ENCODE measurements at regions not wholly inside any gene's neighbourhood (a gene's known extent, or its start where the extent isn't known, plus 50 kb on each side); places are given as distances from the start of the nearest gene placed in this dataset.

- H3K27ac Mint-ChIP-seq, result no peak overlapping the region
- peaks cover 3% of the 10 kb centered on the region for H3K27me3 Mint-ChIP-seq
- POLR2A ChIA-PET, result no interaction called here
- CTCF ChIA-PET, result no interaction called here
- no peaks in the 10 kb centered on the region for H3K9me3 Mint-ChIP-seq
- no peak overlapping the region for H3K4me3 Mint-ChIP-seq
- H3K36me3 Mint-ChIP-seq (ENCODE audit: low read depth), result no peaks in the 10 kb centered on the region
- DNase-seq, result no peak
- no peaks in the 10 kb centered on the region for H3K4me1 Mint-ChIP-seq
Observed at GRCh38 chr12:5345534-5345933, 86.4 kb upstream of the NTF3 start.

- Mint-ChIP-seq H3K9me3 (peaks cover 2% of the 10 kb centered on the region), H3K4me1 (no peaks in the 10 kb centered on the region), H3K27ac (no peak overlapping the region), H3K36me3 (ENCODE audit: low read depth) (no peaks in the 10 kb centered on the region), H3K27me3 (peaks cover 8% of the 10 kb centered on the region), H3K4me3 (no peak overlapping the region)
- CTCF ChIA-PET, result no interaction called here
- POLR2A ChIA-PET, result no interaction called here
- DNase-seq, result no peak
Observed at GRCh38 chr12:5348057-5348456, 83.9 kb upstream of the NTF3 start.

GRCh38 chr12:5348491-5348890 is 83.4 kb upstream of the NTF3 start:
- Mint-ChIP-seq H3K4me1 (no peaks in the 10 kb centered on the region), H3K4me3 (no peak overlapping the region), H3K9me3 (peaks cover 2% of the 10 kb centered on the region), H3K36me3 (ENCODE audit: low read depth) (no peaks in the 10 kb centered on the region), H3K27me3 (peaks cover 8% of the 10 kb centered on the region), H3K27ac (no peak overlapping the region)
- no peak for DNase-seq
- CTCF ChIA-PET, result no interaction called here
- POLR2A ChIA-PET, result no interaction called here

GRCh38 chr12:5364036-5364770 is 67.7 kb upstream of the NTF3 start:
- Mint-ChIP-seq H3K4me1 (no peaks in the 10 kb centered on the region), H3K27me3 (no peaks in the 10 kb centered on the region), H3K27ac (no peak overlapping the region), H3K4me3 (no peak overlapping the region), H3K9me3 (no peaks in the 10 kb centered on the region), H3K36me3 (ENCODE audit: low read depth) (no peaks in the 10 kb centered on the region)
- CTCF ChIA-PET, result no interaction called here
- POLR2A ChIA-PET, result no interaction called here
- no peak for DNase-seq

- no peak overlapping the region for H3K4me3 Mint-ChIP-seq
- no peaks in the 10 kb centered on the region for H3K9me3 Mint-ChIP-seq
- CTCF ChIA-PET, result no interaction called here
- H3K36me3 Mint-ChIP-seq (ENCODE audit: low read depth), result no peaks in the 10 kb centered on the region
- H3K4me1 Mint-ChIP-seq, result no peaks in the 10 kb centered on the region
- POLR2A ChIA-PET, result no interaction called here
- DNase-seq, result no peak
- no peak overlapping the region for H3K27ac Mint-ChIP-seq
- H3K27me3 Mint-ChIP-seq, result no peaks in the 10 kb centered on the region
Observed at GRCh38 chr12:5369298-5369697, 62.6 kb upstream of the NTF3 start.

- Mint-ChIP-seq H3K9me3 (no peaks in the 10 kb centered on the region), H3K4me1 (no peaks in the 10 kb centered on the region), H3K4me3 (no peak overlapping the region), H3K36me3 (ENCODE audit: low read depth) (no peaks in the 10 kb centered on the region), H3K27ac (no peak overlapping the region), H3K27me3 (no peaks in the 10 kb centered on the region)
- ChIA-PET POLR2A (no interaction called here), CTCF (no interaction called here)
- no peak for DNase-seq
Observed at GRCh38 chr12:5371631-5372030, 60.3 kb upstream of the NTF3 start.

GRCh38 chr12:5374713-5375112 is 57.2 kb upstream of the NTF3 start:
- H3K4me3 Mint-ChIP-seq, result no peak overlapping the region
- POLR2A ChIA-PET, result no interaction called here
- CTCF ChIA-PET, result no interaction called here
- H3K9me3 Mint-ChIP-seq, result no peaks in the 10 kb centered on the region
- no peaks in the 10 kb centered on the region for H3K4me1 Mint-ChIP-seq
- H3K36me3 Mint-ChIP-seq (ENCODE audit: low read depth), result no peaks in the 10 kb centered on the region
- no peak overlapping the region for H3K27ac Mint-ChIP-seq
- no peaks in the 10 kb centered on the region for H3K27me3 Mint-ChIP-seq
- no peak for DNase-seq

GRCh38 chr12:5375547-5376295 is 56.2 kb upstream of the NTF3 start:
- no peak overlapping the region for H3K27ac Mint-ChIP-seq
- CTCF ChIA-PET, result no interaction called here
- H3K27me3 Mint-ChIP-seq, result no peaks in the 10 kb centered on the region
- no peaks in the 10 kb centered on the region for H3K36me3 Mint-ChIP-seq (ENCODE audit: low read depth)
- no peaks in the 10 kb centered on the region for H3K9me3 Mint-ChIP-seq
- no peak overlapping the region for H3K4me3 Mint-ChIP-seq
- POLR2A ChIA-PET, result no interaction called here
- no peak for DNase-seq
- no peaks in the 10 kb centered on the region for H3K4me1 Mint-ChIP-seq

- Mint-ChIP-seq H3K9me3 (no peaks in the 10 kb centered on the region), H3K27ac (no peak overlapping the region), H3K27me3 (no peaks in the 10 kb centered on the region), H3K4me3 (no peak overlapping the region), H3K36me3 (ENCODE audit: low read depth) (no peaks in the 10 kb centered on the region), H3K4me1 (no peaks in the 10 kb centered on the region)
- DNase-seq, result no peak
- POLR2A ChIA-PET, result no interaction called here
- CTCF ChIA-PET, result no interaction called here
Observed at GRCh38 chr12:5376591-5377207, 55.2 kb upstream of the NTF3 start.

- no peak for DNase-seq
- no peak overlapping the region for H3K27ac Mint-ChIP-seq
- no peaks in the 10 kb centered on the region for H3K4me1 Mint-ChIP-seq
- no peaks in the 10 kb centered on the region for H3K9me3 Mint-ChIP-seq
- CTCF ChIA-PET, result no interaction called here
- no peak overlapping the region for H3K4me3 Mint-ChIP-seq
- POLR2A ChIA-PET, result no interaction called here
- no peaks in the 10 kb centered on the region for H3K27me3 Mint-ChIP-seq
- no peaks in the 10 kb centered on the region for H3K36me3 Mint-ChIP-seq (ENCODE audit: low read depth)
Observed at GRCh38 chr12:5377997-5378592, 53.8 kb upstream of the NTF3 start.

GRCh38 chr12:5379749-5380496 is 52.0 kb upstream of the NTF3 start:
- Mint-ChIP-seq H3K36me3 (ENCODE audit: low read depth) (no peaks in the 10 kb centered on the region), H3K27me3 (no peaks in the 10 kb centered on the region), H3K9me3 (no peaks in the 10 kb centered on the region), H3K4me1 (no peaks in the 10 kb centered on the region), H3K4me3 (no peak overlapping the region), H3K27ac (no peak overlapping the region)
- CTCF ChIA-PET, result interaction anchor here (1.1 kb wide), 1 partner anchor 12 kb away, joined by 3 read pairs; no protein-coding TSS in a partner anchor
- DNase-seq, result no peak
- POLR2A ChIA-PET, result no interaction called here
